HUES6 (cell line): ENCODE measurements at regions not wholly inside any gene's neighbourhood (a gene's known extent, or its start where the extent isn't known, plus 50 kb on each side); places are given as distances from the start of the nearest gene placed in this dataset.

Experiments used
- H3K27ac ChIP-seq: 2 replicates; pipeline ENCODE4 v1.7.0; 2013; ENCODE audit warnings: low read depth, mild to moderate bottlenecking, low read length, inconsistent platforms
- H3K27me3 ChIP-seq: 2 replicates; pipeline ENCODE4 v1.6.1; 2013; ENCODE audit warnings: low read length; ENCODE audit not compliant: control insufficient read depth, insufficient read depth
- H3K36me3 ChIP-seq: 2 replicates; pipeline ENCODE4 v1.6.1; 2013; ENCODE audit warnings: low read length; ENCODE audit not compliant: control insufficient read depth, insufficient read depth
- H3K4me1 ChIP-seq: 2 replicates; pipeline ENCODE4 v1.6.1; 2013; ENCODE audit warnings: low read length; ENCODE audit not compliant: control insufficient read depth, insufficient read depth
- H3K4me3 ChIP-seq: 2 replicates; pipeline ENCODE4 v1.5.1; 2013; ENCODE audit warnings: low read depth, low read length
- H3K9ac ChIP-seq: one replicate; pipeline ENCODE4 v1.6.1; 2013; ENCODE audit warnings: mild to moderate bottlenecking, low read length
- H3K9me3 ChIP-seq: 2 replicates; pipeline ENCODE4 v1.6.1; 2013; ENCODE audit warnings: low read depth, low read length; ENCODE audit not compliant: control insufficient read depth, insufficient read depth

- H3K4me3 ChIP-seq, result no peak overlapping the region
- no peak overlapping the region for H3K9ac ChIP-seq
- no peaks in the 10 kb centered on the region for H3K27me3 ChIP-seq
- no peak overlapping the region for H3K27ac ChIP-seq
- no peaks in the 10 kb centered on the region for H3K9me3 ChIP-seq
- H3K4me1 ChIP-seq, result no peaks in the 10 kb centered on the region; the same call in 1 of the 2 replicates
- no peaks in the 10 kb centered on the region for H3K36me3 ChIP-seq
Observed at GRCh38 chr6:6910734-6911295, 196.9 kb upstream of the RREB1 start.

- H3K27ac ChIP-seq, result no peak overlapping the region
- no peaks in the 10 kb centered on the region for H3K9me3 ChIP-seq
- no peak overlapping the region for H3K4me3 ChIP-seq
Observed at GRCh38 chr6:6911391-6911790, 196.4 kb upstream of the RREB1 start.

GRCh38 chr6:6912817-6913744, 194.7 kb upstream of the RREB1 start:
- Histone ChIP-seq H3K9me3 (no peaks in the 10 kb centered on the region), H3K9ac (no peak overlapping the region)

More at GRCh38 chr6:6911391-6911790, 196.4 kb upstream of the RREB1 start:
- Histone ChIP-seq H3K4me1 (no peaks in the 10 kb centered on the region), H3K36me3 (no peaks in the 10 kb centered on the region), H3K27me3 (no peaks in the 10 kb centered on the region), H3K9ac (no peak overlapping the region)

GRCh38 chr6:6915219-6915618, 192.5 kb upstream of the RREB1 start:
- Histone ChIP-seq H3K27ac (no peak overlapping the region), H3K36me3 (no peaks in the 10 kb centered on the region), H3K9ac (no peak overlapping the region), H3K27me3 (no peaks in the 10 kb centered on the region), H3K4me1 (no peaks in the 10 kb centered on the region), H3K4me3 (no peak overlapping the region), H3K9me3 (no peaks in the 10 kb centered on the region)

More at GRCh38 chr6:6912817-6913744, 194.7 kb upstream of the RREB1 start:
- Histone ChIP-seq H3K27me3 (no peaks in the 10 kb centered on the region), H3K36me3 (no peaks in the 10 kb centered on the region), H3K4me1 (no peaks in the 10 kb centered on the region), H3K27ac (no peak overlapping the region), H3K4me3 (no peak overlapping the region)

GRCh38 chr6:6915813-6916547, 191.8 kb upstream of the RREB1 start:
- H3K9ac ChIP-seq, result peak overlapping the region; percentile 7
- H3K36me3 ChIP-seq, result no peaks in the 10 kb centered on the region
- H3K4me3 ChIP-seq, result no peak overlapping the region
- no peaks in the 10 kb centered on the region for H3K9me3 ChIP-seq
- H3K4me1 ChIP-seq, result no peaks in the 10 kb centered on the region
- H3K27me3 ChIP-seq, result no peaks in the 10 kb centered on the region
- no peak overlapping the region for H3K27ac ChIP-seq

GRCh38 chr6:6916598-6916997, 191.2 kb upstream of the RREB1 start:
- H3K27ac ChIP-seq, result no peak overlapping the region
- H3K36me3 ChIP-seq, result no peaks in the 10 kb centered on the region
- H3K4me3 ChIP-seq, result no peak overlapping the region
- H3K9ac ChIP-seq, result no peak overlapping the region
- H3K4me1 ChIP-seq, result no peaks in the 10 kb centered on the region
- H3K27me3 ChIP-seq, result no peaks in the 10 kb centered on the region
- no peaks in the 10 kb centered on the region for H3K9me3 ChIP-seq

DNA sequence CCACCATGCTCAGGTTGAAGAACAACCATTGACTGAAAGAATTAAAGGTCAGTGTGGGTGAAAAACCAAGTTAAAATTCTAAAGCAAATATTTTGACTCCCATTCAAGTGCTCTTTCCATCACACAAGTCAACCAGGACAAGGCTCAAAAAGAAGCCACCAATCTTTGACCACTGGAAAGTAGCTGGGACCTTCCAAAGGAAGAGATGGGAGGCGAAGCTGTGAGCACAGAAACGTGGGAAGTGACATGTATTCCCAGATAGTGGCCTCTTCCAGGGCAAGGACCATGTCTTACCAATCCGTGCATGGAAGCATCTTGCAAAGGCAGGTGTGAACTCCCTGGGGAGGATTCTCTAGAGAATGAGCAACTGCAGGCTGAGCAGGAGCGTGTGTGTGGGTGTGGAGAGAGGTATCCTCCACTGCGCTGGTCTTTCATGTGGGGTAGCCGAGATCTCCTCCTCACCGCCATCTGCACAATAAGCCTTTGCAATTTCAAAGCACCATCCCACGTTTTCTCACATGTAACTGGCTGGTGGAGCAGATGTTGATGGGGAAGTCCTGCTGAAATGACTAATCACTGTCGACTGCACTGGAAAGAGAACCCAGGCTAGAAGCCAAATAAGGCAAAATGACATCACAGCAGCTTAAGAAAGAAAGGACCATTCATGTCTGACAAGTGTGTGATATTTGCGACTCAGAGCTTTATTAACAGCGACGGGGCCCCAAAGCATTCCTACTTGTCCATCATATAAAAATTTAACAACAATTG, 189.4 kb upstream of the RREB1 start:
- no peak overlapping the region for H3K4me3 ChIP-seq
- H3K4me1 ChIP-seq, result no peaks in the 10 kb centered on the region
- no peak overlapping the region for H3K9ac ChIP-seq
- H3K36me3 ChIP-seq, result no peaks in the 10 kb centered on the region
- no peak overlapping the region for H3K27ac ChIP-seq
- no peaks in the 10 kb centered on the region for H3K27me3 ChIP-seq
- 0 out of 2 replicates have a peak, but pooled peaks cover 3% of the 10 kb centered on the region for H3K9me3 ChIP-seq

- Histone ChIP-seq H3K9ac (no peak overlapping the region), H3K4me3 (no peak overlapping the region), H3K36me3 (no peaks in the 10 kb centered on the region), H3K4me1 (no peaks in the 10 kb centered on the region), H3K27me3 (no peaks in the 10 kb centered on the region), H3K9me3 (0 out of 2 replicates have a peak, but pooled peaks cover 3% of the 10 kb centered on the region), H3K27ac (no peak overlapping the region)
Observed at GRCh38 chr6:6919173-6919572, 188.6 kb upstream of the RREB1 start.

DNA sequence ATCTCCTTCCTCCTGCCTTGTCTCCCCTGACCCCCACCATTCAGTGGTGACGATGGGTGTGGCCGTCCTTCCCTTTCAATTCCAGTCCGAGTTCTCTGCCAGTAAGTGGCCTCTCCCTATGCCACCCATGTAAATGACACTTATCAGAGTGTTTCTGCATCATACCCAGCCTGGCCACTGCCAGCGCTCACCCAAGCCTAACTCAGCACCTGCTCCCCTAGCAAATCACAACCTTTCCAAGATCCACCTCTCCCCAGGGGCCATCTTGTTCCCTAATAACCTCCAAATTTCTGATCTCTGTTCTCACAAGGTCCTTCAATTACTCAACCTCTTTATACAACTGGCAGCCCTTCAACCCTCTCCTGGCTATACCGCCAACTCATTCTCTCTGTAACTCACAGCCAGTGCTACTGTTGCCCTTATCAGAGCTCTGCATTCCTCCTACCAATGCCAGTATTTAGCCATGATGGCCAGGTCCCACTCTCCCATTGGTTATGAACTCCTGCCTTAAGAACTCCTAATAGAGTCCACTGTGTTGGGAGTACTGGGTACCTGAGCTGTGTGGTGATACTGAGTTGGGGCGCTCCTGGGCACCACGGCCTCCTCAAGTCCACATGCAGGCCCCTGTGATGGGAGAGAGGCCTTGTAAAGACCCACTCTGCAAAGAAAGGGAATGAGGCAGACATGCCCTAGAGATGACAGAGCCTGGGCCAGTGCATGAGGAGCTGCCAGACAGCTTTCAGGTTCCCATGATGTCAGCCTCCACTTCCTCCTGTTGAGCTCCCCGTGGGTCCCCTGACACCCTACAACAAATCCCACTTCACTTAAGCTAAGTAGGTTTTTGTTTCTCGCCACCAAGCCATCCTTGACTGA, 187.4 kb upstream of the RREB1 start:
- Histone ChIP-seq H3K4me3 (no peak overlapping the region), H3K27me3 (no peaks in the 10 kb centered on the region), H3K4me1 (no peaks in the 10 kb centered on the region), H3K36me3 (no peaks in the 10 kb centered on the region), H3K9me3 (0 out of 2 replicates have a peak, but pooled peaks cover 3% of the 10 kb centered on the region), H3K9ac (no peak overlapping the region), H3K27ac (no peak overlapping the region)

GRCh38 chr6:6920987-6921313, 186.8 kb upstream of the RREB1 start:
- H3K4me3 ChIP-seq, result no peak overlapping the region
- no peaks in the 10 kb centered on the region for H3K36me3 ChIP-seq
- H3K9me3 ChIP-seq, result 0 out of 2 replicates have a peak, but pooled peaks cover 3% of the 10 kb centered on the region
- H3K4me1 ChIP-seq, result no peaks in the 10 kb centered on the region
- no peak overlapping the region for H3K27ac ChIP-seq
- no peaks in the 10 kb centered on the region for H3K27me3 ChIP-seq
- no peak overlapping the region for H3K9ac ChIP-seq
